ENCODE measurements at regions not wholly inside any gene's neighbourhood (a gene's known extent, or its start where the extent isn't known, plus 50 kb on each side); places are given as distances from the start of the nearest gene placed in this dataset.

- TF ChIP-seq USF1 (IDR thresholded peaks at IDR 0.05) (no peak), TCF12 (IDR thresholded peaks at IDR 0.05; ENCODE audit: low read depth) (no peak), NFIC (IDR thresholded peaks at IDR 0.05) (no peak), FOXM1 (IDR thresholded peaks at IDR 0.05; ENCODE audit: borderline replicate concordance, low read depth) (no peak), YY1 (IDR thresholded peaks at IDR 0.05; ENCODE audit: low read depth) (no peak), REST (IDR thresholded peaks at IDR 0.05; ENCODE audit: low read depth) (no peak), RAD21 (IDR thresholded peaks at IDR 0.05; ENCODE audit: low read depth) (no peak), CREB1 (IDR thresholded peaks at IDR 0.05; ENCODE audit: low read depth) (no peak), EP300 (IDR thresholded peaks at IDR 0.05; ENCODE audit: borderline replicate concordance) (no peak), ZBTB7A (IDR thresholded peaks at IDR 0.05; ENCODE audit: low read depth) (no peak), TEAD4 (IDR thresholded peaks at IDR 0.05) (no peak), TAF1 (IDR thresholded peaks at IDR 0.05; ENCODE audit: low read depth) (no peak)
These were observed 556.0 kb downstream of the RNF144A start for GRCh38 chr2:7473135-7473771.

DNA sequence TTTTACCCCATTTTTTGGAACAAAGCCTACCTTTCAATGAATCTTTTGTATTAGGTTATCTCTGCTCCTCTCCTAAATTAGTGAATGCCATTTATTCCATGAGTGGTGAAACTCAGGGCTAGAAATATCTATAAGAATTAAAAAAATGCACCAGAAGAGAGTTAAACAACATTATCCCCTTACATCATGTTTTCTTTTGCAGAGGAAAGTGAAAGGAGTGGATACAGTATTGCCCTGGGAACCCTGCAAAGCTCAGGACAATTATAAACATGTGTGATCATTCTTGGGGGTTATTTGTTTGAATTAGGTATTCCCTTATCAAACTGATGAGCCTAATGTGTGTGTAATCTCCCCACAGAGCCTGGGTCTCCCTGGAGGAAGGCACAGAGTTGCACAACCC, 559.2 kb downstream of the RNF144A start:
- no peak for TF ChIP-seq YY1 (IDR thresholded peaks at IDR 0.05; ENCODE audit: low read depth)
- no peak for TF ChIP-seq NFIC (IDR thresholded peaks at IDR 0.05)

DNA sequence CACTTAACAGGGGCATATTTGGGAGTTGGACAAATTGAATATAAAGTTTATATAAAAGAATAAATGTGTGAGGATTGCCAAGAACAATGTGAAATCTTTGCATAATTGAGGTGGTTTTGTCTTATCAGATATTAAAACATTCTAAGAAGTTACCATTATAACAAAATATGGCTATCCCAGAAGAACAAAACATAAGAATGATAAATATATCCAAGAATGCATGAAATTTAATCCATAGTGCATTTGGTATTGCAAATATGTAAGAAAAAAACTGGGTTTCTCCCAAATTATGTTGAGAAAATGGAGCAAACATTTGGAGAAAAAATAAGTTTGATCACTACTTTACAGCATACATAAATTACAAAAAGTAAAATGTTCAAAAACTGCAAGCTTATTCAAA, 562.4 kb downstream of the RNF144A start:
- no peak for TF ChIP-seq EP300 (IDR thresholded peaks at IDR 0.05; ENCODE audit: borderline replicate concordance)
- TF ChIP-seq USF1 (IDR thresholded peaks at IDR 0.05) = no peak
- no peak for TF ChIP-seq TAF1 (IDR thresholded peaks at IDR 0.05; ENCODE audit: low read depth)
- TF ChIP-seq CEBPB (IDR thresholded peaks at IDR 0.05) = no peak
- no peak for TF ChIP-seq CREB1 (IDR thresholded peaks at IDR 0.05; ENCODE audit: low read depth)
- TF ChIP-seq FOXM1 (IDR thresholded peaks at IDR 0.05; ENCODE audit: borderline replicate concordance, low read depth) = no peak
- no peak for TF ChIP-seq TEAD4 (IDR thresholded peaks at IDR 0.05)
- no peak for TF ChIP-seq EGR1 (IDR thresholded peaks at IDR 0.05)
- TF ChIP-seq REST (IDR thresholded peaks at IDR 0.05; ENCODE audit: low read depth) = no peak
- TF ChIP-seq ZBTB7A (IDR thresholded peaks at IDR 0.05; ENCODE audit: low read depth) = no peak
- no peak for TF ChIP-seq RAD21 (IDR thresholded peaks at IDR 0.05; ENCODE audit: low read depth)
- TF ChIP-seq, protein P1, sequence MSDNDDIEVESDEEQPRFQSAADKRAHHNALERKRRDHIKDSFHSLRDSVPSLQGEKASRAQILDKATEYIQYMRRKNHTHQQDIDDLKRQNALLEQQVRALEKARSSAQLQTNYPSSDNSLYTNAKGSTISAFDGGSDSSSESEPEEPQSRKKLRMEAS (IDR thresholded peaks at IDR 0.05) = no peak
- no peak for TF ChIP-seq NFIC (IDR thresholded peaks at IDR 0.05)
- no peak for TF ChIP-seq TCF12 (IDR thresholded peaks at IDR 0.05; ENCODE audit: low read depth)
- TF ChIP-seq YY1 (IDR thresholded peaks at IDR 0.05; ENCODE audit: low read depth) = no peak

DNA sequence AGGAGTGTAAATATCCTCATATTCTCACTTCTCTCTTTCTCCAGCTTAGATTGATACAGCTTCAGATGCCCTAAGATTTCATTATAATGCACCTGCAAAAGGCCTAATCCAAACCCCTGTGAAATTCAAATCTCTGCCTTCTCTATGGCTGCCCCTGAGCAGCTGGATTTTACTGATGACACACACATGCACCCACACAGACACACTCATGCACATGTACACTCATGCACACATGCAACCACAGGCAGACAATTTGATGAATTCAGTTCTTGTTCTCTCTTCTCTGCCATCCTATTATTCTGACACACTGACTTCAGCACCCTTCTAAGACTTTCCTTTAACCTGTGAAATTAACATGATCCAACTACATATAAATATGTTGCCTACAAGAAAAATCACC, 563.2 kb downstream of the RNF144A start:
- TF ChIP-seq FOXM1 (IDR thresholded peaks at IDR 0.05; ENCODE audit: borderline replicate concordance, low read depth) = no peak
- no peak for TF ChIP-seq CEBPB (IDR thresholded peaks at IDR 0.05)
- no peak for TF ChIP-seq REST (IDR thresholded peaks at IDR 0.05; ENCODE audit: low read depth)
- TF ChIP-seq TCF12 (IDR thresholded peaks at IDR 0.05; ENCODE audit: low read depth) = no peak
- TF ChIP-seq YY1 (IDR thresholded peaks at IDR 0.05; ENCODE audit: low read depth) = no peak
- no peak for TF ChIP-seq USF1 (IDR thresholded peaks at IDR 0.05)
